Ectodermal cell (in vitro differentiated cells): ENCODE measurements at regions not wholly inside any gene's neighbourhood (a gene's known extent, or its start where the extent isn't known, plus 50 kb on each side); places are given as distances from the start of the nearest gene placed in this dataset.

ENCODE experiments used
- H3K27ac ChIP-seq: 2 replicates; pipeline ENCODE4 v1.7.0; 2013; ENCODE audit warnings: mild to moderate bottlenecking, low read depth, low read length; ENCODE audit not compliant: insufficient read depth, poor library complexity, severe bottlenecking
- H3K27me3 ChIP-seq: 2 replicates; pipeline ENCODE4 v1.7.0; 2013; ENCODE audit warnings: mild to moderate bottlenecking, low read length; ENCODE audit not compliant: insufficient read depth, control insufficient read depth, poor library complexity, severe bottlenecking
- H3K36me3 ChIP-seq: one replicate; pipeline ENCODE4 v1.7.0; 2013; ENCODE audit warnings: low read length; ENCODE audit not compliant: control insufficient read depth, insufficient read depth
- H3K4me1 ChIP-seq: one replicate; pipeline ENCODE4 v1.7.0; 2013; ENCODE audit warnings: low read length; ENCODE audit not compliant: control insufficient read depth, insufficient read depth
- H3K4me3 ChIP-seq: 2 replicates; pipeline ENCODE4 v1.7.0; 2013; ENCODE audit warnings: low read depth, low read length, control low read depth; ENCODE audit not compliant: insufficient read depth
- H3K9me3 ChIP-seq: 2 replicates; pipeline ENCODE4 v1.7.0; 2013; ENCODE audit warnings: mild to moderate bottlenecking, low read length, moderate library complexity; ENCODE audit not compliant: control insufficient read depth
- WGBS, 2 experiments: methylation state at CpG; one replicate each; pipeline ENCODE4 v1.1.7; 2013; ENCODE audit warnings: missing lambda C conversion rate in 2 of 2; 5-methylcytosine and 5-hydroxymethylcytosine counted together

- WGBS, 2 experiments, result 91 to 95% methylated on average over 7 of the region's 7 CpGs
- no peaks in the 10 kb centered on the region for H3K9me3 ChIP-seq
- H3K27me3 ChIP-seq, result no peaks in the 10 kb centered on the region
- no peak overlapping the region for H3K27ac ChIP-seq
- H3K4me3 ChIP-seq, result no peak overlapping the region
- H3K4me1 ChIP-seq, result peaks cover 3% of the 10 kb centered on the region
- H3K36me3 ChIP-seq, result no peaks in the 10 kb centered on the region
Measured at GRCh38 chr4:153087671-153088194, 116.5 kb upstream of the TRIM2 start.

GRCh38 chr4:153089742-153090141, 114.5 kb upstream of the TRIM2 start:
- Histone ChIP-seq H3K4me3 (no peak overlapping the region), H3K9me3 (no peaks in the 10 kb centered on the region), H3K27me3 (no peaks in the 10 kb centered on the region), H3K36me3 (no peaks in the 10 kb centered on the region), H3K4me1 (no peaks in the 10 kb centered on the region), H3K27ac (no peak overlapping the region)
- 91 to 92% methylated on average over 7 of the region's 7 CpGs for WGBS, 2 experiments

GRCh38 chr4:153090181-153090580, 114.1 kb upstream of the TRIM2 start:
- Histone ChIP-seq H3K4me3 (no peak overlapping the region), H3K9me3 (no peaks in the 10 kb centered on the region)
- 91 to 95% methylated on average over 2 of the region's 2 CpGs for WGBS, 2 experiments

GRCh38 chr4:153090670-153091385, 113.4 kb upstream of the TRIM2 start:
- Histone ChIP-seq H3K36me3 (no peaks in the 10 kb centered on the region), H3K9me3 (no peaks in the 10 kb centered on the region), H3K27me3 (no peaks in the 10 kb centered on the region), H3K4me3 (no peak overlapping the region), H3K4me1 (no peaks in the 10 kb centered on the region), H3K27ac (no peak overlapping the region)
- WGBS, 2 experiments, result 95 to 96% methylated on average over 6 of the region's 6 CpGs

More at GRCh38 chr4:153090181-153090580, 114.1 kb upstream of the TRIM2 start:
- no peak overlapping the region for H3K27ac ChIP-seq
- H3K36me3 ChIP-seq, result no peaks in the 10 kb centered on the region
- H3K27me3 ChIP-seq, result no peaks in the 10 kb centered on the region
- H3K4me1 ChIP-seq, result no peaks in the 10 kb centered on the region

GRCh38 chr4:153093396-153093795, 110.8 kb upstream of the TRIM2 start:
- Histone ChIP-seq H3K4me3 (no peak overlapping the region), H3K36me3 (no peaks in the 10 kb centered on the region), H3K4me1 (no peaks in the 10 kb centered on the region), H3K9me3 (no peaks in the 10 kb centered on the region), H3K27me3 (no peaks in the 10 kb centered on the region), H3K27ac (no peak overlapping the region)
- 81 to 93% methylated on average over 1 of the region's 1 CpG for WGBS, 2 experiments

- Histone ChIP-seq H3K27me3 (no peaks in the 10 kb centered on the region), H3K4me3 (no peak overlapping the region), H3K36me3 (no peaks in the 10 kb centered on the region), H3K27ac (no peak overlapping the region), H3K9me3 (no peaks in the 10 kb centered on the region), H3K4me1 (no peaks in the 10 kb centered on the region)
- 84 to 93% methylated on average over 3 of the region's 4 CpGs for WGBS, 2 experiments
Measured at GRCh38 chr4:153093802-153094201, 110.4 kb upstream of the TRIM2 start.

- no peaks in the 10 kb centered on the region for H3K27me3 ChIP-seq
- H3K4me1 ChIP-seq, result no peaks in the 10 kb centered on the region
- H3K9me3 ChIP-seq, result no peaks in the 10 kb centered on the region
- H3K36me3 ChIP-seq, result no peaks in the 10 kb centered on the region
- WGBS, 2 experiments, result 70 to 77% methylated on average over 3 of the region's 3 CpGs
- no peak overlapping the region for H3K27ac ChIP-seq
- H3K4me3 ChIP-seq, result no peak overlapping the region
Measured at GRCh38 chr4:153094435-153094834, 109.8 kb upstream of the TRIM2 start.

GRCh38 chr4:153095448-153096204, 108.6 kb upstream of the TRIM2 start:
- Histone ChIP-seq H3K36me3 (no peaks in the 10 kb centered on the region), H3K9me3 (no peaks in the 10 kb centered on the region), H3K27ac (no peak overlapping the region), H3K27me3 (no peaks in the 10 kb centered on the region), H3K4me3 (no peak overlapping the region), H3K4me1 (no peaks in the 10 kb centered on the region)
- 90 to 92% methylated on average over 14 of the region's 14 CpGs for WGBS, 2 experiments

- WGBS, 2 experiments, result 91 to 92% methylated on average over 3 of the region's 3 CpGs
- Histone ChIP-seq H3K4me1 (no peaks in the 10 kb centered on the region), H3K9me3 (no peaks in the 10 kb centered on the region), H3K4me3 (no peak overlapping the region), H3K27ac (no peak overlapping the region), H3K36me3 (no peaks in the 10 kb centered on the region), H3K27me3 (no peaks in the 10 kb centered on the region)
Measured at GRCh38 chr4:153096344-153096743, 107.9 kb upstream of the TRIM2 start.

- Histone ChIP-seq H3K4me1 (no peaks in the 10 kb centered on the region), H3K9me3 (no peaks in the 10 kb centered on the region), H3K27me3 (no peaks in the 10 kb centered on the region), H3K27ac (no peak overlapping the region), H3K36me3 (no peaks in the 10 kb centered on the region), H3K4me3 (no peak overlapping the region)
- WGBS, 2 experiments, result 76 to 80% methylated on average over 3 of the region's 3 CpGs
Measured at GRCh38 chr4:153098427-153098826, 105.8 kb upstream of the TRIM2 start.
